ENCODE measurements at regions not wholly inside any gene's neighbourhood (a gene's known extent, or its start where the extent isn't known, plus 50 kb on each side); places are given as distances from the start of the nearest gene placed in this dataset.

- Histone ChIP-seq H3K27me3 (no peaks in the 10 kb centered on the region), H3K4me3 (no peak overlapping the region), H3K4me1 (no peaks in the 10 kb centered on the region), H3K27ac (no peak overlapping the region), H3K36me3 (no peaks in the 10 kb centered on the region), H3K9me3 (no peaks in the 10 kb centered on the region)
- 93 to 98% methylated on average over 4 of the region's 4 CpGs for WGBS, 2 donors
- DNase-seq = no peak
- intact Hi-C loops (cut with DNase I) = no loop called here
- TF ChIP-seq POLR2A (IDR thresholded peaks at IDR 0.05) (no peak), POLR2AphosphoS5 (IDR thresholded peaks at IDR 0.05) (no peak), CTCF (IDR thresholded peaks at IDR 0.05) (no peak), EP300 (IDR thresholded peaks at IDR 0.05) (no peak)
Observed at GRCh38 chr2:53342248-53342647, 425.4 kb upstream of the CHAC2 start.

GRCh38 chr2:53334610-53335009 lies 433.0 kb upstream of the CHAC2 start:
- TF ChIP-seq CTCF (IDR thresholded peaks at IDR 0.05) (no peak), EP300 (IDR thresholded peaks at IDR 0.05) (no peak)

GRCh38 chr2:53331667-53332066 lies 435.9 kb upstream of the CHAC2 start:
- no peaks in the 10 kb centered on the region for H3K27me3 ChIP-seq
- H3K4me1 ChIP-seq = peaks cover 0 to 7% (median 0%) of the 10 kb centered on the region in 4 donors
- intact Hi-C loops (cut with DNase I) = no loop called here
- H3K27ac ChIP-seq = no peak overlapping the region
- H3K9me3 ChIP-seq = no peaks in the 10 kb centered on the region
- no peak overlapping the region for H3K4me3 ChIP-seq
- WGBS, 2 donors = 62 to 97% methylated on average over 2 of the region's 2 CpGs
- no peak for TF ChIP-seq POLR2A (IDR thresholded peaks at IDR 0.05)
- no peak for TF ChIP-seq POLR2AphosphoS5 (IDR thresholded peaks at IDR 0.05)
- no peak for TF ChIP-seq CTCF (IDR thresholded peaks at IDR 0.05)
- TF ChIP-seq EP300 (IDR thresholded peaks at IDR 0.05) = no peak
- no peaks in the 10 kb centered on the region for H3K36me3 ChIP-seq
- no peak for DNase-seq

More at GRCh38 chr2:53334610-53335009, 433.0 kb upstream of the CHAC2 start:
- Histone ChIP-seq H3K4me1 (peaks cover 0 to 7% (median 0%) of the 10 kb centered on the region in 4 donors), H3K4me3 (no peak overlapping the region), H3K27ac (no peak overlapping the region), H3K9me3 (no peaks in the 10 kb centered on the region), H3K27me3 (no peaks in the 10 kb centered on the region), H3K36me3 (no peaks in the 10 kb centered on the region)
- DNase-seq = no peak
- 57 to 67% methylated on average over 4 of the region's 4 CpGs for WGBS, 2 donors
- intact Hi-C loops (cut with DNase I) = no loop called here

- H3K27ac ChIP-seq = no peak overlapping the region
- no peak for TF ChIP-seq POLR2A (IDR thresholded peaks at IDR 0.05)
- no peak for TF ChIP-seq CTCF (IDR thresholded peaks at IDR 0.05)
- no peak for TF ChIP-seq EP300 (IDR thresholded peaks at IDR 0.05)
- no peak for TF ChIP-seq POLR2AphosphoS5 (IDR thresholded peaks at IDR 0.05)
- no peak overlapping the region for H3K4me3 ChIP-seq
- H3K36me3 ChIP-seq = no peaks in the 10 kb centered on the region
- no peaks in the 10 kb centered on the region for H3K9me3 ChIP-seq
- H3K27me3 ChIP-seq = no peaks in the 10 kb centered on the region
- no peak for DNase-seq
- intact Hi-C loops (cut with DNase I) = no loop called here
- WGBS, 2 donors = 81 to 84% methylated on average over 5 of the region's 5 CpGs
- H3K4me1 ChIP-seq = no peaks in the 10 kb centered on the region
Observed at GRCh38 chr2:53317861-53318260, 449.7 kb upstream of the CHAC2 start.

GRCh38 chr2:53315149-53315548 lies 452.5 kb upstream of the CHAC2 start:
- Histone ChIP-seq H3K9me3 (no peaks in the 10 kb centered on the region), H3K27ac (no peak overlapping the region), H3K27me3 (no peaks in the 10 kb centered on the region), H3K4me3 (no peak overlapping the region), H3K36me3 (no peaks in the 10 kb centered on the region), H3K4me1 (no peaks in the 10 kb centered on the region)
- TF ChIP-seq POLR2A (IDR thresholded peaks at IDR 0.05) = no peak
- no peak for TF ChIP-seq POLR2AphosphoS5 (IDR thresholded peaks at IDR 0.05)
- TF ChIP-seq EP300 (IDR thresholded peaks at IDR 0.05) = no peak
- TF ChIP-seq CTCF (IDR thresholded peaks at IDR 0.05) = no peak
- intact Hi-C loops (cut with DNase I) = no loop called here
- no peak for DNase-seq
- WGBS, 2 donors = 73 to 79% methylated on average over 3 of the region's 3 CpGs

All from sigmoid colon (tissue), 6 donors.